Activated CD4-positive, alpha-beta T cell treated with anti-CD3 and anti-CD28 coated beads, Interleukin-2, Interleukin-4, amounts not matched to agents 100 ng/mL and 50 ng/mL, durations not matched to agents 16 hours and 8 hours (primary cell): ENCODE measurements at regions not wholly inside any gene's neighbourhood (a gene's known extent, or its start where the extent isn't known, plus 50 kb on each side); places are given as distances from the start of the nearest gene placed in this dataset.
"Not testable (repeated sequence)": the region's sequence is repeated elsewhere in the genome, so short reads cannot be mapped to it uniquely, and the experiment has no call there.

Experiments
- DNase-seq: peaks from one replicate; pipeline ENCODE4 v3.0.0-alpha.2; 2020; ENCODE audit warnings: low spot score

GRCh38 chr18:65287652-65288051 lies 463.2 kb upstream of the CDH7 start:
- DNase-seq, result no peak

DNA sequence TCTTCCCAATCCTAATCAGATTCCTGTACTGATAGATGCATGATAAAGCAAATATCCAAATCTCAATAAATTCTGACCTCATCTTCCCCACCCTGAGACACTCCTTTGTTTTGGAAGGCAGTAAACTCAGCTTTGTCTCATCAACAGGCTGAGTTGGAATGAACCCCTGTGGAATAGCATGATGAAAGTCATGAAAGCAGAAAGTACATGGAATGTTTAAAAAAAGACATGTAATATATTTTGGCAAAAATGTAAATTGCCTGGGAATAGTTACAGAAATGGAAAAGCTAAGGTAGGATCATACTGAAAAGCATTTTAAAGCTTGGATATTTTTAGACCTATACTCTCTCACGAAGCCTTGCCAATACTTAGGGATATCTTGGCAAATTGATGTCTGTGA lies 468.7 kb upstream of the CDH7 start:
- no peak for DNase-seq

DNA sequence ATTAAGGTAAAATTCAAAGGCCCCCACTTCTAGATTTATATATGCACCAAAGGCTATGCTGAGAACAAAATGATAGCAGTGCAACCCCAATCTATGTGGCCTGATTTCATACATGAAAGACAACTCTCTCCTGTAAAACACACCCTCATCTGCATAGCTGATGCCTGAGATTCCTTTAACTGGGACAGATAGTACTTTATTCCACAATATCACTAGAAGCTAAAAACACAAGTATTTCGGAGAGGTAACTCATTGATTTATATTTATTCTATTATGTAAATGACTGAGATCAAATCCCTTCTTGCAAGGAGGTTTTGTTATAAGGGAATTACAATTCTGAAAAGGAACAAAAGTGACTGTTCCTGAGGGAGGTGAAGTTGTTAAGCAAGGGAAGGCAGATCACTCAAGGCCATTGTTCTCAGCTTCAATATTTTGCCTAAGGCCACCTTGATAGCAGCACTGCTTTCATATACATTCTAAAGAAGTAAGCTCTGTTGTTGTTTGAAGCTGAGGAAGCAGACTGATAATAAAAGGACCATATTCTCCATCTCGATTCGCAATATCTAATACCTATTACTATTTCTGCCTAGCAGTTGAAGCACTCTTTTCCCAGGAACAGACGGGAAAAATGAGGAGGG lies 471.0 kb upstream of the CDH7 start:
- no peak for DNase-seq

GRCh38 chr18:65278939-65279667 lies 471.7 kb upstream of the CDH7 start:
- DNase-seq, result no peak

GRCh38 chr18:65269375-65269774 lies 481.4 kb upstream of the CDH7 start:
- DNase-seq, result no peak

GRCh38 chr18:65265761-65266160 lies 485.1 kb upstream of the CDH7 start:
- no peak for DNase-seq

GRCh38 chr18:65260030-65260429 lies 490.8 kb upstream of the CDH7 start:
- no peak for DNase-seq

DNA sequence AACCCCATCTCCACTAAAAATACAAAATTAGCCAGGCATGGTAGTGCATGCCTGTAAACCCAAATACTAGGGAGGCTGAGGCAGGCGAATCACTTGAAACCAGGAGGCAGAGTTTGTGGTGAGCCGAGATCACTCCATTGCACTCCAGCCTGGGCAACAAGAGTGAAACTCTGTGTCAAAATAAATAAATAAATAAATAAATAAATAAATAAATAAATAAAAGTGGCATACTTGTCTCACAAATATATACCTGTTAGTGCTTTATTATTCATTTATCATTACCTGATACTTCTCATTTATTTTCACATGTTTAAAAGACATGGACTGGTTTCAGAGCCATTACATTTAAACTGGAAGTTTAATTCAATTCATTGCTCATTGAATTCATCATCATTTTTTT lies 491.4 kb upstream of the CDH7 start:
- DNase-seq, result no peak

- DNase-seq, result no peak
Observed at GRCh38 chr18:65257149-65257548, 493.7 kb upstream of the CDH7 start.

- no peak for DNase-seq
Observed at GRCh38 chr18:65255417-65255816, 495.4 kb upstream of the CDH7 start.

DNA sequence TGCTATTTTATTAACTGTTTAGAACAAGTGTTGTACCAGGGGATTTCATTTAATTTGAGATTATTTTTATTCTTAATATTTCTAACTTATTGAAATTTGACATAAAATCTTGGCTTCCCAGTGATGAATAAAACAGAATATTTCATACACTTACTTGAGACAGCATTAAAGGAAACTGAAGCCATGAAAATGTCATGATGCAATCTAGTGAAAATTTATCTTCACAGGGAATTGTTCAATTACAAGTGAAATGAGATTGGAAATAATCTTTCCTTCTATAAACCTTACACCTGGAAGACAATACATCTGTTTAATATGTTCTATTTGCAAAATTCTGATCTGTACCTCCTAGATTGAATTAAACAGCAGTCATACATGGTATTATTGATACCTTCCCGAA lies 511.0 kb upstream of the CDH7 start:
- DNase-seq, result no peak

GRCh38 chr18:65235966-65236624 lies 514.7 kb upstream of the CDH7 start:
- DNase-seq, result no peak

DNA sequence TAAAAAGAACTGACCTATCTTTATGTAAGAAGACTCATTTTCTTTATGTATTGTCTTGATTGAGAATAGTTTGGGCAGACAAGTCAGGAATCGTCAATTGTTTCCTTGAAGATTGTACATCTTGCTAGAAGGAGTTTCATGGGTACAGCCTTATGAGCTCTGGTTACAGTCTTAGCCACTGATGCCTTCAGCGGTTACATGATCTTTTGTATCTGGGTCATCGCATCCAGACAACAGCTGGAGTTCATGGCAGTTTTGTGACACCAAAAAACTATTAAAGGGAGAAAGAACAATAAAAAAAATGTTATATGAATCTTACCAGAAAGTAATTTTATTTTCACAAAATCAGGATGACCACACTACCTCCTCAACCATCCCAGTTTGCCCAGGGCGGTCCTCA lies 520.5 kb upstream of the CDH7 start:
- no peak for DNase-seq

DNA sequence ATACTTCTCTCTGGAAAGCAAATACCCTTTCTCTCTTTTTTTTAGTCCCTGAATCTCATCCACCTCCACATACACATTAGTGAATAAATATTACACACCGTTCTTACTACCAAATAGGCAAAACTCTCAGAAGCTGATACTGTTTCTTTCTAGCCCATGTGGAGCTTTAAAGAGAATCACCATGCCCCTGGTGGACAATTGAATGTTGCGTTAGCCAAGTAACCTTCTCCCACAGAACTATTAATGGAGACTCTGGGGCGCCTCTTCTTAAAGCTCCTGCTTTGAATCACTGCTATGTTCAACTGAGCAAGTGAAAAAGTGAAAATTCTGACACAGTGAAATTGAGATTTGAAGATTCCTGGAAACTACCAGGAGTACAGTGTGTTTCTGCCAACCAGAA lies 522.8 kb upstream of the CDH7 start:
- no peak for DNase-seq

DNA sequence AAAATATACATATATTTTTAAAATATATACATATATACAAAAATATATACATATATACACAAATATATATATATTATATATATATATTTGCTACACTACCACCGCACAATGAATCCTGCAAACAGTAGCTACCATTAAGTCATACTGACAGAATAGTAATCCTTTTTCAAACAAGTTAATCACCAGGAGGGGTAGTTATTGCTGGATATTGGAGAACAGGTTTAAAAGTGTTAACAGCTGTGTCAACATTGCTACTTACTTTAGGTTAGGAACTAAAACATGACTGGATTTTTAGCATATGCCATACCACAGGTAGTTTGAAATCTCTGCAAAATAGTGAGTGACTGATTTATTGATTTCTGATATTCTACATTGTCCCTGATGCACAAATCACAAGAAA lies 529.1 kb upstream of the CDH7 start:
- DNase-seq, result no peak

- no peak for DNase-seq
Observed at GRCh38 chr18:65221115-65221514, 529.7 kb upstream of the CDH7 start.

GRCh38 chr18:65215865-65216466 lies 534.8 kb upstream of the CDH7 start:
- DNase-seq, result no peak

DNA sequence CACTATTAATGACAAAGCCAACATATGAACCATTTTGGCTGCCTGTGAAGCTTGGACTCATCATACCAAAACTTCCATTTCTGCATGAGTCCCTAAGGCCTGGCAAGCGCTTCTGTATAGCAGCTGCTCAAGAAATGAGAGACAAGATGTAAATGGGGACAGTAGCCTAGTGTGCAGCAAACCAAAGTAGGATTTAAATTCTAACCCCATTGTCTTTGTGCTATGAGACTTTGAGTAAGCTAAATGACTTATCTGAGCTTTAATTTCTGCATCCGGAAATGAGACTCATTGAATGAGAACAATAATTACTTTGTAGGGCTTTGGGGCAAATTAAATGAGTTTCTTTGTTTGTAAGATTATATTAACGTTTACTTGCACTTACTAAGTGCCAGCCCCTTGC lies 536.4 kb upstream of the CDH7 start:
- no peak for DNase-seq

DNA sequence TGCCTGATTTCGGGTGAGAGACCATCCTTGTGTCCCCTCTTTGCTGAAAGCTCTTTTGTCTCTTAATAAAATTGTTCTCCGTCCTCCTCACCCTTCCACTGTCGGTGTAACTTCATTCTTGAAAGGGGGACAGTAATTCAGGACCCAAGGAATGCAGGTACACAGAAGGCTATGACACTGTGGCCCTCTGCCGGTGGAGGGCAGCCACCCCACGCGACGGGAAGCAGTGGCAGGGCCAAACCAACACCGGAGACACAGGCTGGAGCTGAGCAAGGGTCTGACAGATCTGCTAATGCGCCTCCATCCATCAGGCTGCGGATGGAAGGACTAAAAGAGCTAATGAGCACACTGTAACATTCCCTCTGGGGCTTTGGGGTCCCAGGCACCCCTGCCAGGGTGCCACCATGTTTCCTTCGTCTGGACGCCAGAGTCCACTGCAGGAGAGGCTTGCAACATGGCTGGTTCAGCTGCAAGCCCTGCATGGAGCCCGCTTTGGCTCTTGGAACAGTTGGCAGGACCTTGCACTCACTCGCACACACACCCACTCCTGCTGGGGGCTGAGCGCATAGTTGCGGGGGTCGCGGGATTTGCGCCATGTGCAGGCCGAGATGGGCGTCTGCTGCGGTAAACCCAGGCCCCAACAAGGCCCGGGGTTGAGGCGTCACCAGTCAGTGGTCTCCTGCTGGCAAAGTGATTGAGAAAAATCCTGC lies 544.1 kb upstream of the CDH7 start:
- no peak for DNase-seq

DNA sequence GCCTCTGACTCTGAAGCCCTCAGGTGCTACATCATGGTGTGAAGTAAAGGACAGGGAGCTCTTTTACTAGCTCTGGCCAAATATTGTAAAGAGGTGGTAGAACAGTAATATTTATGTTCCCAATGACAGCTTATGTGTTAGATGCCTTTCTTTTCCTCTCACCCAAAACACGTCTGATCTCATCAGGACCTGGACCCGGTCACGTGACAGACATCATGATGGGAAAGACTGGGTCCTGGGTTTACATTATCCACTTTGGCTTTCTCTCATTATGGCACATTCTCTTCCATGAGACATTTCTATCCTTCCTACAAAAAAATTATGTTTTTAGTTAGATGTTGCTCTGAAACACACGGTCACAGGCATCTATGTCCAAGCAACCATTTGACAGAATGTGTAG lies 548.7 kb upstream of the CDH7 start:
- no peak for DNase-seq

- no peak for DNase-seq
Observed at GRCh38 chr18:65175681-65176080, 575.1 kb upstream of the CDH7 start.

GRCh38 chr18:65162086-65162485 lies 588.7 kb upstream of the CDH7 start:
- not testable (repeated sequence) for DNase-seq
